Uterus (tissue), 3 donors: ENCODE measurements at regions not wholly inside any gene's neighbourhood (a gene's known extent, or its start where the extent isn't known, plus 50 kb on each side); places are given as distances from the start of the nearest gene placed in this dataset.
"Not testable (repeated sequence)": the region's sequence is repeated elsewhere in the genome, so short reads cannot be mapped to it uniquely, and the experiment has no call there.

ENCODE experiments used
- DNase-seq, 2 donors: peaks; one replicate each; pipeline ENCODE4 v3.0.0-alpha.2; 2019 to 2020
- H3K27ac ChIP-seq, 2 donors: fragments of 200-600 bp; sonication (generic); 1 replicate in 1 of 2; 2 replicates in 1 of 2; pipeline ENCODE4 v1.5.1; 2016 to 2018
- H3K27me3 ChIP-seq, 2 donors: fragments of 200-600 bp; sonication (generic); one replicate each; pipeline ENCODE4 v1.5.1; 2018 to 2019; ENCODE audit warnings: control low read depth in 1 of 2
- H3K36me3 ChIP-seq, 2 donors: fragments of 200-600 bp; sonication (generic); one replicate each; pipeline ENCODE4 v1.5.1; 2019; ENCODE audit warnings: control low read depth in 1 of 2
- H3K4me1 ChIP-seq, 2 donors: fragments of 200-600 bp; sonication (generic); one replicate each; pipeline ENCODE4 v1.5.1; 2018 to 2019; ENCODE audit warnings: control low read depth in 1 of 2
- H3K4me3 ChIP-seq, 2 donors: fragments of 200-600 bp; sonication (generic); 1 replicate in 1 of 2; 2 replicates in 1 of 2; pipeline ENCODE4 v1.5.1; 2018 to 2019; ENCODE audit warnings: mild to moderate bottlenecking in 1 of 2
- H3K9me3 ChIP-seq, 2 donors: fragments of 200-600 bp; sonication (generic); one replicate each; pipeline ENCODE4 v1.5.1; 2019; ENCODE audit warnings: control low read depth in 1 of 2
- POLR2A ChIP-seq, 2 donors: fragments of 450-650 bp; IDR thresholded peaks; one replicate each; pipeline ENCODE4 v1.6.1; 2016; ENCODE audit warnings: antibody characterized with exemption in 2 of 2, mild to moderate bottlenecking in 1 of 2, moderate library complexity in 1 of 2
- intact Hi-C: fragments of 100-400 bp; cut with DNase I; formaldehyde crosslinking; loops from one replicate; pipeline ENCODE4 v1.15.1; 2023; ENCODE audit warnings: low total_unique reads
- TF ChIP-seq, protein P1 (sequence below), 4 experiments: fragments of 200-600 bp in 2 of 4; fragments of 450-650 bp in 2 of 4; sonication (generic) in 2 of 4; IDR thresholded peaks; one replicate each; pipeline ENCODE4 v1.5.1; 2016 to 2019; ENCODE audit warnings: antibody characterized with exemption in 4 of 4, mild to moderate bottlenecking in 2 of 4, moderate library complexity in 1 of 4
- donor health status: DM: yes; HTN: yes; CAD: no.

DNA sequence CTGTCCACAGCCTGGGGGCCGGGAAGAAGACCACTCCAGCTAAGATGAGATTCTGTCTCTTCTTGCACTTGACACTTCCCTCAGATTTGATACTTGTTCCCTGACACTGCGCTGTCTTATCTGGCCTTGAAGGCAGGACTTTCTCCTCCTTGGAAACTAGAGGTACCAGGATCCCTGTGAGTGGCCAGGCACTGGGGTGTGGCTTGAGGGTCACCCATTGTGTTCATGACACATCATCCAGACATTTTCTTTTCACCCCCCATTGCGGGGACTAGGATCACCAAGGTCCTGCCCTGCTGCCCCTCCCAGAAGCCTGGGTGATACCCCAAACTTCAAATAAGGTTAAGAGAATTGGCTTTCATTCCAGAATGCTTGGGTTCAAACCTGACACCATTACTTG is 103.3 kb downstream of the NDFIP1 start:
- no peaks in the 10 kb centered on the region for H3K27me3 ChIP-seq
- H3K9me3 ChIP-seq = no peaks in the 10 kb centered on the region
- H3K36me3 ChIP-seq = no peaks in the 10 kb centered on the region
- TF ChIP-seq, protein P1, sequence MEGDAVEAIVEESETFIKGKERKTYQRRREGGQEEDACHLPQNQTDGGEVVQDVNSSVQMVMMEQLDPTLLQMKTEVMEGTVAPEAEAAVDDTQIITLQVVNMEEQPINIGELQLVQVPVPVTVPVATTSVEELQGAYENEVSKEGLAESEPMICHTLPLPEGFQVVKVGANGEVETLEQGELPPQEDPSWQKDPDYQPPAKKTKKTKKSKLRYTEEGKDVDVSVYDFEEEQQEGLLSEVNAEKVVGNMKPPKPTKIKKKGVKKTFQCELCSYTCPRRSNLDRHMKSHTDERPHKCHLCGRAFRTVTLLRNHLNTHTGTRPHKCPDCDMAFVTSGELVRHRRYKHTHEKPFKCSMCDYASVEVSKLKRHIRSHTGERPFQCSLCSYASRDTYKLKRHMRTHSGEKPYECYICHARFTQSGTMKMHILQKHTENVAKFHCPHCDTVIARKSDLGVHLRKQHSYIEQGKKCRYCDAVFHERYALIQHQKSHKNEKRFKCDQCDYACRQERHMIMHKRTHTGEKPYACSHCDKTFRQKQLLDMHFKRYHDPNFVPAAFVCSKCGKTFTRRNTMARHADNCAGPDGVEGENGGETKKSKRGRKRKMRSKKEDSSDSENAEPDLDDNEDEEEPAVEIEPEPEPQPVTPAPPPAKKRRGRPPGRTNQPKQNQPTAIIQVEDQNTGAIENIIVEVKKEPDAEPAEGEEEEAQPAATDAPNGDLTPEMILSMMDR (IDR thresholded peaks at IDR 0.05) = no peak
- TF ChIP-seq POLR2A (IDR thresholded peaks at IDR 0.05) = no peak
- no peak for DNase-seq
- H3K4me1 ChIP-seq = peaks cover 0 to 4% of the 10 kb centered on the region in 2 donors
- H3K4me3 ChIP-seq = no peak overlapping the region
- H3K27ac ChIP-seq = no peak overlapping the region
- intact Hi-C loops = no loop called here

DNA sequence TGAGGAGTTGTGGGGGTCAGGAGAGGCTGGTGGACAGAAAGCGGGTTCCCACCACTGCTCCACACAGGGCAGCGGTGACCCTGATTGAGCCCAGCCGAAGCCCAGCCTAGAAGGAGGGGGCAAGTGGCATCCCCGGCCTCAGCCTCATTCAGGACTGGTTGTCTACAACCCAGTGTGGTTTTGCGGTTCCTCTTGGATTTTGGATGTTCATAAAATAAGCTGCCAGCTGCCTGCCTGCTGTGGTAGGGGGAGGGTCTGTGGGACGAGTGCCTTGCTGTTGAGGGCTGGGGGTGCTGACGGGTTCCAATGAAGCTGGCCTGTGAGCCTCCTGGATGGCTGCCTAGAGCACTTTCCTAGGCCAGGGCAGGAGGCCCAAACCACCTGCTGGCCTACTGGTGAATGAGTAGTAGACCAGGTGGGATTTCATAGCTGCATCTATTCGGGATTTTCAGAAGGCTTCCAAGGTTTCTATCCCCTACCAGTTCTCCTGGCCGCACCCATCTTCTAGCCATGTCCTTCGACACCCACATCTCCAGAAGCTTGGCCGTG is 102.4 kb downstream of the NDFIP1 start:
- Histone ChIP-seq H3K27me3 (no peaks in the 10 kb centered on the region), H3K27ac (no peak overlapping the region), H3K4me3 (no peak overlapping the region), H3K9me3 (no peaks in the 10 kb centered on the region), H3K36me3 (no peaks in the 10 kb centered on the region), H3K4me1 (no peaks in the 10 kb centered on the region)
- intact Hi-C loops = no loop called here
- TF ChIP-seq POLR2A (IDR thresholded peaks at IDR 0.05) = no peak
- TF ChIP-seq, protein P1 (IDR thresholded peaks at IDR 0.05) = no peak
- no peak for DNase-seq

DNA sequence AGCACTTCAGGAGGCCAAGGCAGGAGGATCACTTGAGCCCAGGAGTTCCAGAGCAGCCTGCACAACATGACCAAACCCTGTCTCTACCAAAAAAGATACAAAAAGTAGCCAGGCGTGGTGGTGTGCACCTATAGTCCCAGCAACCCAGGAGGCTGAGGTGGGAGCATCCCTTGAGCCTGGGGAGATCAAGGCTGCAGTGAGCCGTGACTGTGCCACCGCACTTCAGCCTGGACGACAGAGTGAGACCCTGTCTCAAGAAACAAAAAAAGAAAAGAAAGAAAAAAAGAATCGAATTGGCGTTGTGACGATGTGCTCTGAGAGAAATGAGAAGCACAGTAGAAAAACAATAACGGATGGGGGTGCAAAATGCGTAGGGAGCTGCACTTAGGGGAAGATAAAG is 101.4 kb downstream of the NDFIP1 start:
- DNase-seq = no peak
- H3K27ac ChIP-seq = no peak overlapping the region
- H3K9me3 ChIP-seq = no peaks in the 10 kb centered on the region
- no peaks in the 10 kb centered on the region for H3K36me3 ChIP-seq
- H3K27me3 ChIP-seq = no peaks in the 10 kb centered on the region
- TF ChIP-seq POLR2A (IDR thresholded peaks at IDR 0.05) = no peak
- TF ChIP-seq, protein P1 (IDR thresholded peaks at IDR 0.05) = no peak
- no peaks in the 10 kb centered on the region for H3K4me1 ChIP-seq
- H3K4me3 ChIP-seq = no peak overlapping the region
- intact Hi-C loops = no loop called here

DNA sequence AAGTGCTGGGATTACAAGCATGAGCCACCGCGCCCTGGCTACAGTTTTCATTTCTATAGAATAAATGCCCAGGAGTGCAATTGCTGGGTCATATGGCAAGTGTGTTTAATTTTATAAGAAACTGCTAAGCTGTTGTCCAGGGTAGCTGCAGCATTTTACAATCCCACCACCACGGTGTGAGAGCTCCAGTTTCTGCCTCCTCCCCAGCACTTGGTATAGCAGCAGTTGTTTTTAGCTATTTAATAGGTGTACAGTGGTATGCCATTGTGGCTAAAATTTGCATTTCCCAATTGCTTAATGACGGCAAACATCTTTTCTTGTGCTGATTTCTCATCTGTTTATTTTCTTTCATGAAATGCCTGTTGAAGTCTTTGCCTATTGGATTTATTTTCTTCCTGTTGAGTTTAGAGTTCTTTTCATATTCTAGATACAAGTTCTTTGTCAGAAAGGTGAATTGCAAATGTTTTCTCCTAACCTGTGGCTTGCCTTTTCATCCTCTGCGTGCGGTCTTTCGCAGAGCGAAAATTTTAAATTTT is 100.3 kb downstream of the NDFIP1 start:
- TF ChIP-seq POLR2A (IDR thresholded peaks at IDR 0.05) = no peak
- H3K36me3 ChIP-seq = no peaks in the 10 kb centered on the region
- H3K4me1 ChIP-seq = no peaks in the 10 kb centered on the region
- H3K27me3 ChIP-seq = no peaks in the 10 kb centered on the region
- H3K4me3 ChIP-seq = no peak overlapping the region
- intact Hi-C loops = no loop called here
- no peak overlapping the region for H3K27ac ChIP-seq
- DNase-seq = no peak
- H3K9me3 ChIP-seq = no peaks in the 10 kb centered on the region

DNA sequence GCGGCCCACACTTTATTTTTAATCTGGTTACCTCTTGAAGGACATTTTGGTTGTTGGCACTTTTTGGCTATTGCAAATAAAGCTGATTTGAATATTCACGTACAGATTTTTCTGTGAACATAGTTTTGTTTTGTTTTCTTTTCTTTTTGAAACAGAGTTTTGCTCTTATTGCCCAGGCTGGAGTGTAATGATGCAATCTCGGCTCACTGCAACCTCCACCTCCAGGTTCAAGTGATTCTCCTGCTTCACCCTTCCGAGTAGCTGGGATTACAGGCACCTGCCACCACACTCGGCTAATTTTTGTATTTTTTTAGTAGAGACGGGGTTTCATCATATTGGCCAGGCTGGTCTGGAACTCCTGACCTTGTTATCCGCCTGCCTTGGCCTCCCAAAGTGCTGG is 99.7 kb downstream of the NDFIP1 start:
- H3K27me3 ChIP-seq, H3K27ac ChIP-seq, H3K4me1 ChIP-seq, intact Hi-C loops, H3K4me3 ChIP-seq, DNase-seq, H3K9me3 ChIP-seq, H3K36me3 ChIP-seq: not testable (repeated sequence)

DNA sequence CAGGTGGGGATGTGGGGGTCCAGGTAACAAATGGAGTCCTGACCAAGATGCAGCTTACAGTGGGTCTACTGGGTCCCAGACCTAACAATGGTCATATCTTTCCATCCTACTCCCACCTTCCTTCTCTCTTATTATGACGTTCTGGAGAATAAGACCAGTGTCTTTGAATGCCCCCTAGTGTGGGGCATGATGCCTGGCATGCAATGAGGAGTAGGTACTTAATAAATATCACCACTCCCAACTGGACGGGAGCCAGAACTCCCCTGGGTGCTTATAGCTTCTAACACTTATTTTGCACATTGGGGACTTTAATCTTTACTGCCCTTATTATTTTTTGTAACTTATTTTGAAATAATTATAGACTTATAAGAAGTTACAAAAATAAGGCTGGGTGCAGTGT is 98.2 kb downstream of the NDFIP1 start:
- Histone ChIP-seq H3K27me3 (no peaks in the 10 kb centered on the region), H3K4me1 (no peaks in the 10 kb centered on the region), H3K27ac (no peak overlapping the region), H3K36me3 (no peaks in the 10 kb centered on the region), H3K4me3 (no peak overlapping the region), H3K9me3 (no peaks in the 10 kb centered on the region)
- intact Hi-C loops = no loop called here
- no peak for TF ChIP-seq POLR2A (IDR thresholded peaks at IDR 0.05)
- TF ChIP-seq, protein P1 (IDR thresholded peaks at IDR 0.05) = no peak
- DNase-seq = no peak
